NT2/D1 (cell line): ENCODE measurements at regions not wholly inside any gene's neighbourhood (a gene's known extent, or its start where the extent isn't known, plus 50 kb on each side); places are given as distances from the start of the nearest gene placed in this dataset.

ENCODE experiments used
- SUZ12 ChIP-seq: IDR thresholded peaks from 2 replicates; pipeline ENCODE4 v1.6.1; 2011; ENCODE audit not compliant: insufficient read length, insufficient read depth; ENCODE audit errors: extremely low read depth
- YY1 ChIP-seq: IDR thresholded peaks from 2 replicates; pipeline ENCODE4 v1.6.1; 2011; ENCODE audit not compliant: insufficient read length, insufficient read depth
- ZNF274 ChIP-seq: IDR thresholded peaks from 2 replicates; pipeline ENCODE4 v1.6.1; 2011; ENCODE audit warnings: mild to moderate bottlenecking, low read depth, low read length

GRCh38 chr14:104360501-104360900, 219.1 kb upstream of the C14orf180 start:
- TF ChIP-seq YY1 (no peak), ZNF274 (no peak), SUZ12 (no peak)
